GM12892 (cell line): ENCODE measurements at regions not wholly inside any gene's neighbourhood (a gene's known extent, or its start where the extent isn't known, plus 50 kb on each side); places are given as distances from the start of the nearest gene placed in this dataset.

Experiments used
- DNase-seq: peaks from one replicate; pipeline ENCODE4 v3.0.0; 2011; ENCODE audit not compliant: insufficient read length
- FAIRE-seq: peaks from 2 replicates; lab custom pipeline; 2011; peaks lifted over from hg19 to GRCh38; lab: Jason Lieb, UNC
- POLR2A ChIP-seq: IDR thresholded peaks from 2 replicates; pipeline ENCODE4 v1.6.1; 2011; ENCODE audit warnings: low read depth, low read length, control low read depth
- POLR2AphosphoS5 ChIP-seq: IDR thresholded peaks from 2 replicates; pipeline ENCODE4 v1.6.1; 2011; ENCODE audit warnings: low read depth, low read length, control low read depth
- TAF1 ChIP-seq: IDR thresholded peaks from 2 replicates; pipeline ENCODE4 v1.6.1; 2011; ENCODE audit warnings: low read depth, mild to moderate bottlenecking, control low read depth, low read length, borderline replicate concordance

DNA sequence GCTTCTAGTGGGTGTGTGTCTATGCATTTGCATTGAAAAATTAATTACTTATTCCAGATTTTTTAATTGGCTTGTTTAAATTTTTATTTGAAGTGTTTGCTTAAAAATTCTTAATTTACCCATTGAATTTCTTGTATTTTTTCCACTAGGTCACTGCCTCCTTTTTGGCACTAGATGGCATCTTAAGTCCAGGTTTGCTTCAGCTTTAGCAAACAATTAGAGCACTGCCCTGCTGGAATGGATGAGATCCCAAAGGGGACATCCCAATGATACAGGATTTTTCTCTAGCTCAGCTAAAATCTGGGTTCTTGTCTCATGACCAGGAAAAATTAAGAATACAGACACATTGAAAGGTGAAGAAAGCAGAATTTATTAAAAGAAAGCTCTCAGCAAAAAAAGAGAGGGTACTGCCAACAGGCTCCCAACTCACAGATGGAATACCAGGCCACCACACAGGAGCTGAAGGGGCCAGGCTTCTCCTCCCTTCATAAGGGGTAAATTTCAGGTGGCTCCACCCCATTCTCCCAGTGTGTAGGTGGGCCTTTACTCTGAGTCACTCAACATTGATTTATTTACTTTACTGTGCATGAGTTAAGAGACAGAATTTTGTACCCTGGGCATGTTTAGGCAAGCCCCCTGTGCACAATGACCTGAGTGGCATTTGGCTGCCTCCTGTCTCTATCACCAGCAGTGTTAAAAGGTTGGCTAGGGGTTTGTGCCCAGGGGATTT, 532.4 kb downstream of the ANXA1 start:
- DNase-seq (no peak), FAIRE-seq (peak; percentile 14)
- TF ChIP-seq TAF1 (no peak), POLR2AphosphoS5 (no peak), POLR2A (no peak)

DNA sequence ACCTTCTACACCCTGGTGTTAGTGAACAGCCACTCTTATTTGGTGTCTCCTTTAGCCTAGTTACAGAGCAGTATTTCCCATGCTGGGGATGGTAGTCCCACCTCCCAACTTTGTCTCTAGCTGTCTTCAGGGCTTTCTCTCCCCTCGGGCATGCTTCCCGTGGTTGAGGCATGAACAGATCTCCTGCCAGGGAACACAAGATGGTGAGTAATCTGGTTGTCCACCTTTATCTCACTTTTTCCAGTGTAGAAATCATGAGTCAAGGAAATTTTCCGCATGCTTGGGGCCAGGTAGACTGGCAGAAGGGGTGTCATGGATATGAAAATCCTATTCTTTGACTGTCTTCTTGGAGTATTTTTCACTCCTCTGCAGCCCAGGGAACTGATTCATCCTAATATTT, 532.9 kb downstream of the ANXA1 start:
- no peak for FAIRE-seq
- no peak for TF ChIP-seq POLR2AphosphoS5
- no peak for TF ChIP-seq POLR2A
- TF ChIP-seq TAF1, result no peak
- DNase-seq, result no peak

- no peak for FAIRE-seq
- no peak for TF ChIP-seq POLR2AphosphoS5
- TF ChIP-seq POLR2A, result no peak
- no peak for TF ChIP-seq TAF1
These were observed 534.1 kb downstream of the ANXA1 start for GRCh38 chr9:73685786-73686185.

GRCh38 chr9:73689051-73689870, 537.6 kb downstream of the ANXA1 start:
- FAIRE-seq (no peak), DNase-seq (no peak)
- TF ChIP-seq POLR2A, result no peak
- no peak for TF ChIP-seq POLR2AphosphoS5
- no peak for TF ChIP-seq TAF1

More at GRCh38 chr9:73685786-73686185, 534.1 kb downstream of the ANXA1 start:
- DNase-seq, result no peak

DNA sequence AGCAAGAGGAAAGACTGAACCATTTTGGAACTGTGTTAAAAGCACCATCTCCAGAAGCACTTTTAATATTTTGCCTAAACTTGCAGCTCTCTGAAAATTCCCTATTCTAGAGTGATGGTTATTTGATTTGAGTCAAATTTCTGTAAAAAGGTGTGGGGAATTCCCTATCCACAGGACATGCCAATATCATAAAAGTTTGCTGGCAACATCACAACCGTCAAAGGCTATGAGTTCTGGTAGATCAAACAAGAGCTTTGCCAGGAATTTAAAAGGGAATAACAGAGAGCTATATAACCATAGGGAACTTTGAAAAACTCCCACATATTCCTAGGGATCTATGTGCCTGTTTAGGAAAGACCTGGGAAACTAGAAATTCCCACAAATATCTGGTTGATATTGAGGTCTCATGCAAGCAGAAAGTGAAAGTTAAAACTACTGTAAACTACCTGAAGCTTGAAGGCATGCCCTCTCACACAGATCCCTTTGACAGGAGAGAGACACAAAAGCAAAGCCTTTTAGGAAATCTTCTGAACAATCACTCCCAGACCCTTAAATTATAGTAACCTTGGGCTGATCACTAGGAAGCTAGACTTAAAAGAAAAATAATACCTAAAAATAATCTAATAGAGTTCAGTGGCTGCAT, 549.9 kb downstream of the ANXA1 start:
- FAIRE-seq (no peak), DNase-seq (no peak)

DNA sequence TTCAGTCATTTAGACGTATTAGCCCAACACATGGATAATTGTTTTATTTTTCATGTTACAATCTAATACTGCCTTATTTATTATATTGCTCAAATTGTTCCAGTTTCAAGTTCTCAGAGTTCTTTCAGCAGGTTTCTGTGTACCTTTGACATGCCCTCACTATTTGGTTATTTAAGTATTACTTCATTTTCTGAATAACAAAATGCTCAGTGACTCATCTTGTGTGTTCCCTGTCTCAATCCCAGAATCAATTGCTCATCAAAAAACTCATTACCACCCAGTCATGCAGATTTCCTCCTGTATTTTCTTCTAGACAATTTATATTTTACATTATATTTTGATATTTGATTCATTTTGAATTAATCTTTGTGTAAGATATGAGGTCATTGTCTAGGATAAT, 562.6 kb downstream of the ANXA1 start:
- DNase-seq (no peak), FAIRE-seq (no peak)
- no peak for TF ChIP-seq POLR2AphosphoS5
- TF ChIP-seq POLR2A, result no peak
- TF ChIP-seq TAF1, result no peak

More for the DNA sequence above, 549.9 kb downstream of the ANXA1 start:
- TF ChIP-seq POLR2AphosphoS5 (no peak), POLR2A (no peak), TAF1 (no peak)

DNA sequence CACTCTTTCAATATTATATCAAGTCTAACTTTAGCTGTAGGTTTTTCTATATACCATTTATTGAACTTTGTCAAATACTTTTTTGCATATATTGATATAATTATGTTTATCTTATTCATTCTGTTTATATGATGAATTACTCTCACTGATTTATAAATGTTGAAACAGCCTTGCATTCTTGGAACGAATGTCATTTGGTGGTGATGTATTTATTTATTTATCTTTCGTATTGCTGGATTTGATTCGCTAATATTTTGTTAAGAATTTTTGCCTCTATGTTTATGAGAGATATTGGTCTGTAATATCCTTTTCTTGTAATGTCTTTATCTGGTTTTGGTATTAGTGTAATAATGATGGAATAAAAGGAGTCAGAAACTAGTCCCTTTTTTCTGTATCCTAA, 563.9 kb downstream of the ANXA1 start:
- no peak for FAIRE-seq
- no peak for DNase-seq
- TF ChIP-seq POLR2A (no peak), TAF1 (no peak), POLR2AphosphoS5 (no peak)

DNA sequence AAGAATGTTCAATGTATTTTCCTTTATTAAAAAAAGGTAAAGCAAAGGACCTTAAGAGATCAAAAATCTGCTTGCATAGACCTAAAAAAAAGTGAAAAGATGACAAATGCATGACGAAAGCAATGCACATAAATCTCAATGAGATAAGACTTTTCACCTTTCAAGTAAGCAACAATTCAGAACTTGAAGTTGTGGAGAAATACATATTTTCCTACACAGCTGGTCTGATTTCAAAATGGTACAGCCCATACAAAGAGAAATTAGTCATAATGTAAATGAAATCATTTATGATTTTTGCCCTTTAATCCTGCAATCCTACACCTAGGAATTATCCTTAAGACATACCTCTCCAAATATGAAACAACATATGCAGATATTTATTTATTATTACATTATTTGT, 568.0 kb downstream of the ANXA1 start:
- FAIRE-seq (no peak), DNase-seq (no peak)
- no peak for TF ChIP-seq TAF1
- TF ChIP-seq POLR2AphosphoS5, result no peak
- no peak for TF ChIP-seq POLR2A

- TF ChIP-seq POLR2AphosphoS5 (no peak), TAF1 (no peak), POLR2A (no peak)
- no peak for FAIRE-seq
These were observed 568.9 kb downstream of the ANXA1 start for GRCh38 chr9:73720601-73721000.

DNA sequence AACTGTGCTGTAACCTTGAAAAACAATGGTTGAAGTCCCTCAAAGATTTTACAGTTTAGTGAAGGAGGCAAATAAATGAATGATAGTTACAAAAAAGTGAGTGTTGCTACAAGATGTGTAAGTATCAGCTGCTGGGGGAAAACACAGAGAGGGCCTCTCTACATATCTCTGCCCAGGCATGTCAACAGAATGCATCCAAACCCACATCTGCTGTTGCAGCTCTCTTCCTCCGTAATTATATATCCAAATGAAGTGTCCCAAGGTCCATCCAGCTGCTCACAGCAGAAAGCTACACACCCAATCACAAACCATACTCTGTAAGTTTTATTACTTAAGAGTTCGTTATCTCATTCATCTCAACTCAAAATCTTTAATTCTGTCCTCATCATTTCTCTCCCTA, 584.6 kb downstream of the ANXA1 start:
- TF ChIP-seq TAF1 (no peak), POLR2A (no peak), POLR2AphosphoS5 (no peak)

More at GRCh38 chr9:73720601-73721000, 568.9 kb downstream of the ANXA1 start:
- no peak for DNase-seq

GRCh38 chr9:73738741-73739530, 587.3 kb downstream of the ANXA1 start:
- DNase-seq, result no peak
- no peak for FAIRE-seq
- TF ChIP-seq POLR2AphosphoS5 (no peak), POLR2A (no peak), TAF1 (no peak)

More for the DNA sequence above, 584.6 kb downstream of the ANXA1 start:
- DNase-seq (no peak), FAIRE-seq (no peak)
